Hematopoietic multipotent progenitor cell treated with erythropoietin and hydrocortisone succinate and interleukin-3 and kit ligand, for 17 days (in vitro differentiated cells): ENCODE measurements at regions not wholly inside any gene's neighbourhood (a gene's known extent, or its start where the extent isn't known, plus 50 kb on each side); places are given as distances from the start of the nearest gene placed in this dataset.

ENCODE experiments used
- DNase-seq: peaks from one replicate; pipeline ENCODE4 v3.0.0-alpha.2; 2015; ENCODE audit warnings: low spot score

GRCh38 chr2:145085612-145086011 is 565.7 kb upstream of the ZEB2 start:
- DNase-seq, result no peak

GRCh38 chr2:145080426-145080825 is 560.5 kb upstream of the ZEB2 start:
- DNase-seq, result no peak

GRCh38 chr2:145079641-145080040 is 559.7 kb upstream of the ZEB2 start:
- no peak for DNase-seq

- DNase-seq, result no peak
These were observed 559.0 kb upstream of the ZEB2 start for GRCh38 chr2:145078923-145079322.

GRCh38 chr2:145076085-145076484 is 556.2 kb upstream of the ZEB2 start:
- DNase-seq, result no peak

GRCh38 chr2:145075454-145076062 is 555.6 kb upstream of the ZEB2 start:
- no peak for DNase-seq

GRCh38 chr2:145070703-145071102 is 550.8 kb upstream of the ZEB2 start:
- no peak for DNase-seq

- no peak for DNase-seq
These were observed 548.6 kb upstream of the ZEB2 start for GRCh38 chr2:145068509-145068908.

GRCh38 chr2:145067549-145068030 is 547.7 kb upstream of the ZEB2 start:
- no peak for DNase-seq

- no peak for DNase-seq
These were observed 547.1 kb upstream of the ZEB2 start for GRCh38 chr2:145066856-145067548.

GRCh38 chr2:145066151-145066661 is 546.3 kb upstream of the ZEB2 start:
- no peak for DNase-seq

- DNase-seq, result no peak
These were observed 545.4 kb upstream of the ZEB2 start for GRCh38 chr2:145065342-145065741.

- no peak for DNase-seq
These were observed 544.6 kb upstream of the ZEB2 start for GRCh38 chr2:145064511-145064910.

- DNase-seq, result no peak
These were observed 541.0 kb upstream of the ZEB2 start for GRCh38 chr2:145060876-145061275.

GRCh38 chr2:145059914-145060313 is 540.0 kb upstream of the ZEB2 start:
- no peak for DNase-seq

GRCh38 chr2:145059343-145059742 is 539.4 kb upstream of the ZEB2 start:
- no peak for DNase-seq

GRCh38 chr2:145058457-145058856 is 538.5 kb upstream of the ZEB2 start:
- DNase-seq, result no peak

GRCh38 chr2:145055651-145056050 is 535.7 kb upstream of the ZEB2 start:
- DNase-seq, result no peak

- no peak for DNase-seq
These were observed 530.2 kb upstream of the ZEB2 start for GRCh38 chr2:145050134-145050533.

- no peak for DNase-seq
These were observed 529.6 kb upstream of the ZEB2 start for GRCh38 chr2:145049475-145049874.

- no peak for DNase-seq
These were observed 527.6 kb upstream of the ZEB2 start for GRCh38 chr2:145047554-145047953.

- no peak for DNase-seq
These were observed 524.6 kb upstream of the ZEB2 start for GRCh38 chr2:145044491-145044890.

GRCh38 chr2:145043399-145043834 is 523.5 kb upstream of the ZEB2 start:
- DNase-seq, result no peak

- DNase-seq, result no peak
These were observed 521.8 kb upstream of the ZEB2 start for GRCh38 chr2:145041706-145042105.
